Right lobe of liver (tissue), 4 donors: ENCODE measurements at regions not wholly inside any gene's neighbourhood (a gene's known extent, or its start where the extent isn't known, plus 50 kb on each side); places are given as distances from the start of the nearest gene placed in this dataset.

Source experiments
- CTCF ChIP-seq, 4 donors: fragments of 200-600 bp in 3 of 4; fragments of 450-650 bp in 1 of 4; IDR thresholded peaks; one replicate each; pipeline versions ENCODE4 v1.5.1 to v1.8.0; 2016 to 2022; ENCODE audit warnings: antibody characterized with exemption in 4 of 4, mild to moderate bottlenecking in 2 of 4
- POLR2A ChIP-seq: fragments of 450-650 bp; IDR thresholded peaks from one replicate; pipeline ENCODE4 v1.6.1; 2017; ENCODE audit warnings: antibody characterized with exemption, mild to moderate bottlenecking
- donor health status: DM: no; HTN: no; CAD: no.
- donor health status: DM: no; HTN: no; CAD: no.
- donor health status: DM: no; HTN: yes; CAD: no.

GRCh38 chr18:66819235-66819634 is 215.3 kb upstream of the CDH19 start:
- peak in 3 of 4 donors; percentile 6 to 33 (median 17) for TF ChIP-seq CTCF (IDR thresholded peaks at IDR 0.05)
- TF ChIP-seq POLR2A = no peak
